Nephron progenitor cell (in vitro differentiated cells): ENCODE measurements at regions not wholly inside any gene's neighbourhood (a gene's known extent, or its start where the extent isn't known, plus 50 kb on each side); places are given as distances from the start of the nearest gene placed in this dataset.

ENCODE experiments used
- DNase-seq: peaks from one replicate; pipeline ENCODE4 v3.0.0; 2021
- H3K27ac Mint-ChIP-seq: 2 replicates; pipeline ENCODE4 v1.8.0; 2021; ENCODE audit warnings: mild to moderate bottlenecking, moderate library complexity, mixed read lengths
- H3K27me3 Mint-ChIP-seq: 2 replicates; pipeline ENCODE4 v1.8.0; 2021; ENCODE audit warnings: mild to moderate bottlenecking, low read depth, mixed read lengths; ENCODE audit not compliant: poor library complexity
- H3K36me3 Mint-ChIP-seq: 2 replicates; pipeline ENCODE4 v1.8.0; 2021; ENCODE audit warnings: low read depth, mixed read lengths
- H3K4me1 Mint-ChIP-seq: 2 replicates; pipeline ENCODE4 v1.8.0; 2021; ENCODE audit warnings: mixed read lengths
- H3K4me3 Mint-ChIP-seq: 2 replicates; pipeline ENCODE4 v1.8.0; 2021; ENCODE audit warnings: mild to moderate bottlenecking, moderate library complexity, mixed read lengths
- H3K9me3 Mint-ChIP-seq: 2 replicates; pipeline ENCODE4 v1.8.0; 2021; ENCODE audit warnings: mild to moderate bottlenecking, moderate library complexity, mixed read lengths
- CTCF ChIP-seq: fragments of 200-600 bp; sonication (generic); IDR thresholded peaks from 2 replicates; pipeline ENCODE4 v1.5.0; 2021; ENCODE audit warnings: antibody characterized with exemption

- Mint-ChIP-seq H3K36me3 (no peaks in the 10 kb centered on the region), H3K9me3 (no peaks in the 10 kb centered on the region), H3K27me3 (no peaks in the 10 kb centered on the region), H3K4me1 (no peaks in the 10 kb centered on the region), H3K4me3 (no peak overlapping the region), H3K27ac (no peak overlapping the region)
- no peak for DNase-seq
- TF ChIP-seq CTCF = no peak
Observed at GRCh38 chr7:41568135-41568534, 134.8 kb downstream of the INHBA start.

GRCh38 chr7:41567731-41568114 is 135.2 kb downstream of the INHBA start:
- DNase-seq = no peak
- H3K27me3 Mint-ChIP-seq = no peaks in the 10 kb centered on the region
- H3K9me3 Mint-ChIP-seq = no peaks in the 10 kb centered on the region
- H3K4me3 Mint-ChIP-seq = no peak overlapping the region
- TF ChIP-seq CTCF = no peak
- no peaks in the 10 kb centered on the region for H3K36me3 Mint-ChIP-seq
- H3K27ac Mint-ChIP-seq = no peak overlapping the region
- H3K4me1 Mint-ChIP-seq = no peaks in the 10 kb centered on the region

GRCh38 chr7:41567031-41567730 is 135.7 kb downstream of the INHBA start:
- H3K36me3 Mint-ChIP-seq = no peaks in the 10 kb centered on the region
- H3K27me3 Mint-ChIP-seq = peaks cover 2% of the 10 kb centered on the region
- H3K27ac Mint-ChIP-seq = no peak overlapping the region
- DNase-seq = no peak
- H3K9me3 Mint-ChIP-seq = no peaks in the 10 kb centered on the region
- no peak for TF ChIP-seq CTCF
- no peaks in the 10 kb centered on the region for H3K4me1 Mint-ChIP-seq
- H3K4me3 Mint-ChIP-seq = no peak overlapping the region

- H3K27ac Mint-ChIP-seq = no peak overlapping the region
- peaks cover 2% of the 10 kb centered on the region for H3K27me3 Mint-ChIP-seq
- H3K4me1 Mint-ChIP-seq = no peaks in the 10 kb centered on the region
- no peak for TF ChIP-seq CTCF
- no peaks in the 10 kb centered on the region for H3K36me3 Mint-ChIP-seq
- no peak overlapping the region for H3K4me3 Mint-ChIP-seq
- no peak for DNase-seq
- no peaks in the 10 kb centered on the region for H3K9me3 Mint-ChIP-seq
Observed at GRCh38 chr7:41566581-41566980, 136.3 kb downstream of the INHBA start.

GRCh38 chr7:41565655-41566054 is 137.2 kb downstream of the INHBA start:
- Mint-ChIP-seq H3K27me3 (peaks cover 2% of the 10 kb centered on the region), H3K27ac (no peak overlapping the region), H3K9me3 (no peaks in the 10 kb centered on the region), H3K4me3 (no peak overlapping the region), H3K4me1 (no peaks in the 10 kb centered on the region), H3K36me3 (no peaks in the 10 kb centered on the region)
- DNase-seq = no peak
- TF ChIP-seq CTCF = no peak

- Mint-ChIP-seq H3K9me3 (peaks cover 7% of the 10 kb centered on the region), H3K27ac (no peak overlapping the region)
Observed at GRCh38 chr7:41559426-41559825, 143.5 kb downstream of the INHBA start.

More at GRCh38 chr7:41559426-41559825, 143.5 kb downstream of the INHBA start:
- Mint-ChIP-seq H3K36me3 (no peaks in the 10 kb centered on the region), H3K4me1 (no peaks in the 10 kb centered on the region), H3K27me3 (peaks cover 2% of the 10 kb centered on the region), H3K4me3 (no peak overlapping the region)
- DNase-seq = no peak
- no peak for TF ChIP-seq CTCF
